ENCODE measurements at regions not wholly inside any gene's neighbourhood (a gene's known extent, or its start where the extent isn't known, plus 50 kb on each side); places are given as distances from the start of the nearest gene placed in this dataset.

GRCh38 chr4:85081196-85081595 lies 114.7 kb upstream of the WDFY3 start:
- TF ChIP-seq POLR2AphosphoS5 (IDR thresholded peaks at IDR 0.05): no peak
- TF ChIP-seq POLR2A (IDR thresholded peaks at IDR 0.05): no peak
